Endodermal cell (in vitro differentiated cells): ENCODE measurements at regions not wholly inside any gene's neighbourhood (a gene's known extent, or its start where the extent isn't known, plus 50 kb on each side); places are given as distances from the start of the nearest gene placed in this dataset.

Experiments
- DNase-seq: peaks from one replicate; pipeline ENCODE4 v3.0.0-alpha.2; 2017
- H3K27ac ChIP-seq: 2 replicates; pipeline ENCODE4 v1.5.1; 2013; ENCODE audit warnings: mild to moderate bottlenecking, low read depth, low read length, moderate library complexity
- H3K27me3 ChIP-seq: 2 replicates; pipeline ENCODE4 v1.6.1; 2013; ENCODE audit warnings: mild to moderate bottlenecking, low read length, moderate library complexity; ENCODE audit not compliant: insufficient read depth, control insufficient read depth, poor library complexity, severe bottlenecking
- H3K36me3 ChIP-seq: 2 replicates; pipeline ENCODE4 v1.7.0; 2013; ENCODE audit warnings: mild to moderate bottlenecking, low read length, moderate library complexity; ENCODE audit not compliant: control insufficient read depth, insufficient read depth
- H3K4me1 ChIP-seq: one replicate; pipeline ENCODE4 v1.7.0; 2013; ENCODE audit warnings: low read length; ENCODE audit not compliant: control insufficient read depth, insufficient read depth
- H3K4me3 ChIP-seq: 2 replicates; pipeline ENCODE4 v1.5.1; 2013; ENCODE audit warnings: mild to moderate bottlenecking, low read length, moderate library complexity
- H3K9ac ChIP-seq: 2 replicates; pipeline ENCODE4 v1.6.1; 2013; ENCODE audit warnings: mild to moderate bottlenecking, low read length, moderate library complexity; ENCODE audit not compliant: poor library complexity, severe bottlenecking; ENCODE audit errors: extremely low read depth
- H3K9me3 ChIP-seq: 2 replicates; pipeline ENCODE4 v1.6.1; 2013; ENCODE audit warnings: mild to moderate bottlenecking, low read length, moderate library complexity; ENCODE audit not compliant: control insufficient read depth
- H3K27ac Mint-ChIP-seq: 2 replicates; pipeline ENCODE4 v1.8.0; 2020; ENCODE audit warnings: mixed read lengths
- H3K27me3 Mint-ChIP-seq: 2 replicates; pipeline ENCODE4 v1.8.0; 2021; ENCODE audit warnings: mild to moderate bottlenecking, mixed read lengths; ENCODE audit not compliant: insufficient read depth
- H3K36me3 Mint-ChIP-seq: 2 replicates; pipeline ENCODE4 v1.8.0; 2020; ENCODE audit warnings: low read depth, mixed read lengths
- H3K4me1 Mint-ChIP-seq: 2 replicates; pipeline ENCODE4 v1.8.0; 2020; ENCODE audit warnings: mixed read lengths
- H3K4me3 Mint-ChIP-seq: 2 replicates; pipeline ENCODE4 v1.8.0; 2020; ENCODE audit warnings: mild to moderate bottlenecking, moderate library complexity, mixed read lengths
- H3K9me3 Mint-ChIP-seq: 2 replicates; pipeline ENCODE4 v1.8.0; 2020; ENCODE audit warnings: mild to moderate bottlenecking, mixed read lengths
- CTCF ChIP-seq: fragments of 200-600 bp; sonication (generic); conservative IDR thresholded peaks from 2 replicates; pipeline ENCODE4 v1.5.0; 2021; ENCODE audit warnings: antibody characterized with exemption, mild to moderate bottlenecking
- WGBS, 2 experiments: methylation state at CpG; one replicate each; pipeline versions ENCODE4 v1.1.5 to v1.1.7; 2013; ENCODE audit warnings: missing lambda C conversion rate in 2 of 2, mixed read lengths in 1 of 2; ENCODE audit not compliant: insufficient coverage in 1 of 2, insufficient read length in 1 of 2; 5-methylcytosine and 5-hydroxymethylcytosine counted together

- no peak overlapping the region for H3K4me3 Mint-ChIP-seq
- H3K27ac Mint-ChIP-seq: no peak overlapping the region
- H3K27me3 ChIP-seq: no peaks in the 10 kb centered on the region
- H3K9me3 ChIP-seq: no peaks in the 10 kb centered on the region
- H3K9ac ChIP-seq: no peak overlapping the region
- peaks cover 5% of the 10 kb centered on the region for H3K9me3 Mint-ChIP-seq
- 81 to 93% methylated on average over 3 to 4 of the region's 5 CpGs for WGBS, 2 experiments
- H3K4me1 Mint-ChIP-seq: no peaks in the 10 kb centered on the region
- H3K36me3 ChIP-seq: no peaks in the 10 kb centered on the region
- no peaks in the 10 kb centered on the region for H3K36me3 Mint-ChIP-seq
- no peak overlapping the region for H3K27ac ChIP-seq
- no peak for TF ChIP-seq CTCF
- no peaks in the 10 kb centered on the region for H3K4me1 ChIP-seq
- H3K27me3 Mint-ChIP-seq: no peaks in the 10 kb centered on the region
- no peak overlapping the region for H3K4me3 ChIP-seq
- no peak for DNase-seq
Measured at GRCh38 chr15:97410897-97411575, 549.5 kb upstream of the ARRDC4 start.

GRCh38 chr15:97420130-97420529 is 540.4 kb upstream of the ARRDC4 start:
- H3K27me3 Mint-ChIP-seq: no peaks in the 10 kb centered on the region
- H3K9me3 ChIP-seq: no peaks in the 10 kb centered on the region
- no peak overlapping the region for H3K4me3 ChIP-seq
- H3K27me3 ChIP-seq: no peaks in the 10 kb centered on the region
- H3K9me3 Mint-ChIP-seq: peaks cover 33% of the 10 kb centered on the region
- no peaks in the 10 kb centered on the region for H3K36me3 ChIP-seq
- no peaks in the 10 kb centered on the region for H3K4me1 Mint-ChIP-seq
- H3K4me3 Mint-ChIP-seq: no peak overlapping the region
- 100% methylated on average over 1 of the region's 1 CpG; no CpG with 5 or more reads in 1 of the 2 experiments for WGBS, 2 experiments
- no peak for TF ChIP-seq CTCF
- no peaks in the 10 kb centered on the region for H3K4me1 ChIP-seq
- H3K27ac ChIP-seq: no peak overlapping the region
- no peak overlapping the region for H3K9ac ChIP-seq
- H3K27ac Mint-ChIP-seq: no peak overlapping the region
- DNase-seq: no peak
- peaks cover 9% of the 10 kb centered on the region for H3K36me3 Mint-ChIP-seq

- H3K4me1 ChIP-seq: no peaks in the 10 kb centered on the region
- H3K36me3 ChIP-seq: no peaks in the 10 kb centered on the region
- no peak for TF ChIP-seq CTCF
- H3K27me3 ChIP-seq: no peaks in the 10 kb centered on the region
- Mint-ChIP-seq H3K4me3 (no peak overlapping the region), H3K36me3 (no peaks in the 10 kb centered on the region), H3K9me3 (no peaks in the 10 kb centered on the region), H3K4me1 (no peaks in the 10 kb centered on the region), H3K27ac (no peak overlapping the region), H3K27me3 (no peaks in the 10 kb centered on the region)
- no peak overlapping the region for H3K4me3 ChIP-seq
- no peak overlapping the region for H3K27ac ChIP-seq
- H3K9me3 ChIP-seq: no peaks in the 10 kb centered on the region
- H3K9ac ChIP-seq: no peak overlapping the region
- no peak for DNase-seq
- WGBS, 2 experiments: 94 to 99% methylated on average over 3 to 5 of the region's 5 CpGs
Measured at GRCh38 chr15:97425596-97425995, 534.9 kb upstream of the ARRDC4 start.
